ENCODE measurements at regions not wholly inside any gene's neighbourhood (a gene's known extent, or its start where the extent isn't known, plus 50 kb on each side); places are given as distances from the start of the nearest gene placed in this dataset.

DNA sequence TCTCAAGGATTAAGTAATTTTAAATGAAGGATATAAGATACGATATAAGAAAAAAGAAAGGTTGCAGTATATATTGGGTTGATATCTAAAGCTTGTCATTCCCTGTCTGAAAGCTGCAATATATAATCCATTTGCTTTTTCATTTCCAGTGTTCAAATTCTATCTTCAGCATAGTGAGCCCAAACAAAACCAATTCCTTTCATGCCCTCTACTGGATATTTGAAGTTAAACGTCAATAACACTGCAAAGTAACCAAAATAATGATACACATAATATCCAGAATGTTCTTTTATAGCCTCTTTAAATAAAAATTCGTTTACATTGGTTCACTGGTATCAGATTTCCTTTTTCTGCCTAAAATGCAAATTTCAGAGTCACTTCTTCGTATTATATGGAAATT lies 64.5 kb upstream of the DAAM1 start:
- no peak for TF ChIP-seq POLR2A (IDR thresholded peaks at IDR 0.05)
- TF ChIP-seq POLR2AphosphoS5 (IDR thresholded peaks at IDR 0.05; ENCODE audit: insufficient read depth in 1 of 2, low read depth in 1 of 2), result no peak
- TF ChIP-seq, protein P1, sequence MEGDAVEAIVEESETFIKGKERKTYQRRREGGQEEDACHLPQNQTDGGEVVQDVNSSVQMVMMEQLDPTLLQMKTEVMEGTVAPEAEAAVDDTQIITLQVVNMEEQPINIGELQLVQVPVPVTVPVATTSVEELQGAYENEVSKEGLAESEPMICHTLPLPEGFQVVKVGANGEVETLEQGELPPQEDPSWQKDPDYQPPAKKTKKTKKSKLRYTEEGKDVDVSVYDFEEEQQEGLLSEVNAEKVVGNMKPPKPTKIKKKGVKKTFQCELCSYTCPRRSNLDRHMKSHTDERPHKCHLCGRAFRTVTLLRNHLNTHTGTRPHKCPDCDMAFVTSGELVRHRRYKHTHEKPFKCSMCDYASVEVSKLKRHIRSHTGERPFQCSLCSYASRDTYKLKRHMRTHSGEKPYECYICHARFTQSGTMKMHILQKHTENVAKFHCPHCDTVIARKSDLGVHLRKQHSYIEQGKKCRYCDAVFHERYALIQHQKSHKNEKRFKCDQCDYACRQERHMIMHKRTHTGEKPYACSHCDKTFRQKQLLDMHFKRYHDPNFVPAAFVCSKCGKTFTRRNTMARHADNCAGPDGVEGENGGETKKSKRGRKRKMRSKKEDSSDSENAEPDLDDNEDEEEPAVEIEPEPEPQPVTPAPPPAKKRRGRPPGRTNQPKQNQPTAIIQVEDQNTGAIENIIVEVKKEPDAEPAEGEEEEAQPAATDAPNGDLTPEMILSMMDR (IDR thresholded peaks at IDR 0.05), result no peak

Measured in vagina (tissue), 2 donors.